NCI-H2196 (cell line): ENCODE measurements at regions not wholly inside any gene's neighbourhood (a gene's known extent, or its start where the extent isn't known, plus 50 kb on each side); places are given as distances from the start of the nearest gene placed in this dataset.
"Not testable (repeated sequence)": the region's sequence is repeated elsewhere in the genome, so short reads cannot be mapped to it uniquely, and the experiment has no call there.

Experiments used
- DNase-seq: peaks from one replicate; lab custom pipeline; 2025; ENCODE audit not compliant: unreplicated experiment; lab: John Stamatoyannopoulos, UW

DNA sequence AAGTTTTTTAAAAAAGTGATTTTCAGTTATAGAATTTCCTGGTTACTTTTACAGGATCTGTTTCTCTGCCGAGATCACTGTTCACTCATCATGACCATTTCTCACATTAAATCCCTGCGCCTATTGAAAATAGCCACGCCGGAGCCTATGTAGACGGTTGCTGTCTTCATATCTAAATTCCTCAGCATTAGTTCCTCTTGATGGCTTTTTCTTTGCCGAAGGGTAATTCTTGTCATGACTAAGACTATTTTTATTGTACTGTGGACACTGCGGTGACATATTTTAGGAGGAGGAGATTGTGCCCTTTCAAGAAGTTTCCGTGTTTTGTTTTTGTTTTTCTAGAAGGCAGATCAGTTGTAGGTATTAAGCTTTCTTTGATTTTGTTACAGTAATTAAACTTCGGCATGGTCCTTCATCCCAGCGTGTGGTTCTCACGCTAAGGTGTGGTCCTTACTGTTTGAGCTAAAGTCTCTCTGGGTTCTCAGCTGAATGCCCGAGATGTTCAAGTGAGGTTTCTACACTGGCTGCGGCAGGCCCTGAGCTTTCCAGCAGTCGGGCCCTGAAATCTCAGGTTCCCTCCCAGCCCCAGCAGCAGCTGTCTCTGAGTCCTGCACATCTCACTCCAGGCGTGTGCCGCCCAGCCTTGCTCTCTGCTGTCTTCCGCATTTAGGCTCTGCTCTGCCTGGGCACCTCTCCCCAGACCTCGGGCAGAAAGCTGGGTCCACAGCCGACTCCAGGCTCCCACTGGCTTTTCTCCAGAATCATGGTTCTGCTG, 1110.5 kb downstream of the TBC1D22A start:
- no peak for DNase-seq

DNA sequence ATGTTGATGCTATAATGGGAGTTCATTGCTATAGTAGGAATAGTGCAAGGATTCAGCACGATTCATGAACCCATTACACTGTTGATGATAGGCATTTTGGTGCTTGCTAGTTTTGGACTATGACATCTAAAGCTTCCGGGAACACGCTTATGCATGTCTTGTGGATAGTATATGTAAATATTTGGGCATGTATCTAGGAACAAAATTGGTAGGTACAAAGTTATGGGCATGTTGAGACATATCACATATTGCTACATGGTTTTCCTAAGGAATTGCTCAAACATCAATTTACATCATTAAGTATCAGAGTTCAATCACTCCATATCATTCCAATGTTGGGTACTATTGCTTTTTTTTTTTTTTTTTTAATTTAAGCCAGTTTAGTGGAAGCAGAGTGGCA, 1103.2 kb downstream of the TBC1D22A start:
- no peak for DNase-seq

DNA sequence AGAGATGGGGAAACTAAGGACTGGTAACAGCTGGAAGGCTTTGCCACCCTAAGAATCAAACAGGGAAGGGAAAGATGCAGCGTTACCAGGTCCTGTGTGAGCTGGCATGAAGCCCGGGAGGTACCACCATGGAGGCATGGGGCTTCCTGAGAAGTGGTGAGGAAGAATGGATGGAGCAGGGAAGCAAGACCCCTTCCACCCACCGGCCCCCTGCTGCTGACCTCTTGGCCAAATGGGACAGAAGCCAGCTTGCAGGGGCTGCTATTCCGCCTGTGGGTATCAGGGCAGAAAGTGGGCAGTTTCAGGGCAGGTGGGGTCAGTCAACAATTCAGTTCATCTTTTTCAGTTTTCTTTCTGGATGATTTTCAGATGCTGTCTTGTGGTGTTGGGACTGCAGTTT, 1099.9 kb downstream of the TBC1D22A start:
- DNase-seq, result no peak

DNA sequence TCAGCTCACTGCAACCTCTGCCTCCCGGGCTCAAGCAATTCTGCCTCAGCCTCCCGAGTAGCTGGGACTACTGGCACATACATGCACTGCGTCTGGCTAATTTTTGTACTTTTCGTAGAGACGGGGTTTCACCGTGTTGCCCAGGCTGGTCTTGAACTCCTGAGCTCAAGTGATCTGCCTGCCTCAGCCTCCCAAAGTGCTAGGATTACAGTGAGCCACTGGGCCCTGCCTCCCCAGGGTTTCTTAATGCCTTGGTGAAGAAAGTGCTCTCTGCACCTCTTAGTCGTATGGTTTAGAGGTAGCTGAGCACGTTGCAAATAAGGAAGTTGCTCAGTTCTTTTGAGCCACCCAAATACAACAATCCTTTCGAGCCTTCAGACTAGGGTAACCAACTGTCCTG, 1098.5 kb downstream of the TBC1D22A start:
- not testable (repeated sequence) for DNase-seq

DNA sequence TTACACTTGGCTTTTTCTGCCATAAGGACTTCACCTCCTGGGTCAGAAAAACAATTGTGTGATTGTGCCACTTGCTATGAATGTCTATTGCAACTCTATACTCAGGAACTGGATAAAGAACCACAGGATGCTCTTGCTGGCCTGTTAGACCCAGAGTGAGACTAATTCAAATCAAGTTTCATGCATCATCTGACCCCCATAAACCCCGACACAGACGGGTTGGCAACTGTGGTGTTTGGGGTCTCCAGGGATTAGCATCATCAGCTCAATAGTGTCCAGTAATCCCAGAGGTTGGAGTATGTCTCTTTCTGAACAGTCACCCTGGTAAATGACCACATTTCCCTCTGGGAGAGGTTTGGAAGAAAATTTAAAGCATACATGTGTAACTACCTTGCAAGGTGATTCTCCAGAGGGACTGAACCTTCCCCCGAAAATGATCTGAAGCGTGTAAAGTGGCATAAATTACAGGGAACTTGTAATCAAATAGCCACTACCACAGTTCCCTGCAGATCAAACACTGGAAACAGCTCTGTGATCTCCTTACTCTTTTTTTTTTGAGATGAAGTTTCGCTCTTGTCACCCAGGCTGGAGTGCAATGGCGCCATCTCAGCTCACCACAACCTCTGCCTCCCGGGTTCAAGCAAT, 1097.6 kb downstream of the TBC1D22A start:
- DNase-seq, result no peak

DNA sequence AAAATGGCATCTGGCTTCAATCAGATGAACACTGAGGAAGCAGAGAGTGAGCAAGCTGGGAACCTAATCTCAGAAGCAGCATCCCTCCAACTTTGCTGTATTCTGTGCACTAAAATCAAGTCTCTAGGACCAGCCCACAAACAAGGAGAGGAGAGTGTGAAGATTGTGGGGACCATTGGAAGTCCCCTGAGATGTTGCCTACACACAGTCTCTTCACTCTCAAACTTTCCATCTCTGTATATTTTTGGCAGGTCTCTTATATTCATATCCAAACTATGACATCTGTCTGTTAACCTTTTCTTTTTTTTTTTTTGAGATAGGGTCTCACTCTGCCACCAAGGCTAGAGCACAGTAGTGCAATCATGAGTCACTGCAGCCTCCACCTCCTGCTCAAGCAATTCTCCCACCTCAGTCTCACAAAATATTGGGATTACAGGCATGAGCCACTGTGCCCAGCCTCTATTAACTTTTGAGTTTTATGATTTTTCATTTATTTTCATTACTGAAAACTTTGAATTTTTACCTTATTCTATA, 1096.4 kb downstream of the TBC1D22A start:
- DNase-seq, result no peak

DNA sequence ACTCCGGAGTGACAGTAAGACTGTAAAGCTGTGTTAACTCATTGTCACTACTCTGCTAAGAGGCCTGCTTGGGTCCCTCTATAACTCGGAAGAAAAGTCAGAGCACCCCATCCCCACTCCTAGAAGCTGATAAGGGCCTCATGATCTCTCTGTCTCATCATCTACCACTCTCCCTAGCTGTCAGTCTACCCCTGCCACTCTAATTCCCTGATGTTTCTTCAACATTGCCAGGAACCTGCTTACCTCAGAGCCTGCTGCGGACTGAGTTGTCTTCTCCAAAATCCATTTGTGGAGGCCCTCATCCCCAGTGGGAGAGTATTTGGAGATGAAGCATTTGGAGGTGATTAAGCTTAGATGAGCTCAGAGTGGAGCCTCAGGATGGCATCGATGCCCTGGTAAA, 1092.2 kb downstream of the TBC1D22A start:
- no peak for DNase-seq

DNA sequence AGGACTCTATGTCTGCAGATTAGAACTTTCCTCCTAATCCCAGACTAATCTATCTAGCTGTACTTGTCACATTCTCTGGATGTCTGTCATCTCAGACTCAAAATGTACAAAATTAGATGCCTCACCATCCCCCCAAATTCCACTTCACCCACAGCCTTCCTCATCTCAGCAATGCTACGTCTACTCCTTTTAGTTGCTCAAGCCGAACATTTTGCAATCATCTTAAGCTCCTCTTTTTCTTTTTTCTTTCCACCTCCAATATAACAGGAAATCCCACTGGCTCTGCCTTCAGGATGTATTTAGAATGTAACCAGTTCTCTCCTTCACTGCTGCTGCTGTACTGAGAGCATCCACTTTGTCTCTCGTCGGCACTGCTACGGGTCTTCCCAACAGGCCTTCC, 1091.8 kb downstream of the TBC1D22A start:
- no peak for DNase-seq

DNA sequence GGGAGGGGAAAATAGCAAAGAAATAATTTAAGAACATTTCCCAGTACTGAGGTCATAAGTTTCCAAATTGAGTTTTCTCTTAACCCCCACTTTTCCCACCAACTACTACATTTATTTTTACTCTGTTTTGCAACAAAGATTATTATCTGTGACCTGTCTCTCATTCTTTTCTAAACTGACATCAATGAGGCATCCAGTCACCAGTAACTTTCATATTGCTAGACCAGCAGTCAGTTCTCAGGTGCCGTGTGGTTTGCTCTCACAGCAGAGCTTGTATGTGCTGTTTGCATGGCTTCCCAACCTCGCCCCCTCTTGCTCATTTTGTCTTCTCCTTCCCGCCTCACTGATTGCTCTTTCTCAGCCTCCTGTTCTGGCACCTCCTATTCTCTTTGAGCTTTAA, 1091.3 kb downstream of the TBC1D22A start:
- DNase-seq, result no peak

DNA sequence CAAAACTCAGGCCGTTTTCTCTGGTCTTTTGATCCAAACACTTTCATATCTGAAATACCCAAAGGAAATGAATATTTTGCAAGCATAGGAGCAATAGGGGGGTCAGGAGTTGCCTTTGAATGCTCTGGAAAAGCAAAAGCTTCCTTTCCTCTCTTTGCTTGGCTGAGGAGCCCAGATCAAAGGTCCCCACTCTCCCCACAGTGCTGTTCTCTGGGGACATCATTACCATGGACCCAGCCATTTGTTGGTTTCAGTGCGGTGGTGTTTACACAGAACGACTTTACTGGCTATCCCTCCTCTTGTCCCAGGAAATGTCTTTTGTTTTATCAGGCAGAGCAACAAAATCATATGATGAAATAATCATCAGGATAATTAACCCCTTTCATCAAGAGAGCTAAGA, 1089.1 kb downstream of the TBC1D22A start:
- DNase-seq, result no peak

DNA sequence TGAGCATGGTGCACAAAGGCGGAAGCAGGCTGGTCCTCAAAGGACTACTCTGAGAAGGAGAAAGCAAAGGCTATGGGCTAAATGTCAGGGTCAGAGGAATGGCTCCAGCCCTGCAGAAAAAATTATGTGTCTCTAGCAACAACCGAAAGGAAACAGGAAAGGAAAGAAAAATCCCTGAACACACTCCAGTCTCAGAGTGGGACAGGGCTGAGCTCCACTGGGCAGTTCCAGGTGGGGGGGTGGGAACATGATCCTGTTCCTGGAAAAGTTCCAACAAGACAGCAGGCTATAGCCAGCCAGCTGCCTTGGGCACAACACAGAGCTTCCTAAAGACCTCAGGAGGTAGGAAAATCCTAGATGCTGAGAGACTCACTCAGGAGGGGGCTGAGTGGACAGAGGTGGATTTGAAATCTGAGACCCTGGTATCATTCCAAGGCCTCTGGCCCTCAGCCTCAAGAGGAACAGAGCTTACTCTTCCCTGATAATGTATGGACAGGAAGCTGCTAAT, 1088.2 kb downstream of the TBC1D22A start:
- no peak for DNase-seq

DNA sequence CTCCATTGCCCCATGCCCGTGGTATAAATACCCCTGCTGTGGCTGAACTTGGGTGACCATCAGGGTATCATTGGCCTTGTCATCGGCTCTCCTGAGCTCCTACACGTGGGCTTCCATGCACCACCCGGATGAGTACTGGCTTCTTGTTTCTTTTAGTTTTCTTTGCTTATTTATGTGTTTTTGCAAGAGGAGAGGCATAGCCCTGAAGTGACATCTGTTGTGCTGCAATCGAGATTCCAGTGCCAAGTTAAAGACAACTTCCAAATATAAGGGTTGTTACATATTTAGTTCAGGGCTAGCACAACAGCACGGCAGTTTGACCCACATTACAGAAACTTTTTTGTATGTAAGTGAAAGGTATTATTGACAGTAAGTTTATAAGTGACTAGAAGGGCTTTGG, 1087.1 kb downstream of the TBC1D22A start:
- no peak for DNase-seq

DNA sequence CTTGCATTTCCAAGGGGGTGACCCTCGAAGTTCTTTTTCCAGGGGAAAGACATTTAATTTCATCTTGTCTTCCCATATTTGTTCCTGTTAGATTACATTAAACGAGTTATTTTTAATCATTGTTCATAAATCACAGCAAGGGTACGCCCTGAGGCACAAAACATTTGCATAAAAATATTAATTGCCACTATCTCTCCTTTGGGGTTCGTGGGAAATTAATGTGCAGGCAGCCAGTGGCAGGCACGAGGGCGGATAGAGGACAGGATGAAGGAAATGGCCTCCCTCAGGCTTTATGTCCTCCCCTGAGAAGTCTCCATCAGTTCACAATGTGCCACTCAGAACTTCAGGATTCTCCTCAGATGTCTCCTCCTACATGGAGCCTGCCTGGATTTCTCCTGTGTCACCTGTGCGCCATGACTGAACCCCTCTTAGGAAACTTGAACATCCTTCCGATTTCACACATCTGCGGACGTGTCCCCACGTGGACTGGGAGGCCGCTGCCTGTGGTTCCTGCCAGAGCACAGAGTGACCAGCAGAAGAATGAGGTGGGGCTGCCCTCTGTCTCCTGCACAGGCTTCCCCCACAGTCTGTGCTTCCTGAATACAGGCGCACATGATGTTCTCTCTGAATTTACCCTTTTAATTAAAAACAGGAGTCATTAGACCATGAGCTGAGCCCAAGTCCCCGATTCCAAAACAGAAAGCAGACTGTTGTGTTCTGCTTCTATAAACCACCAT, 1085.9 kb downstream of the TBC1D22A start:
- DNase-seq, result no peak

DNA sequence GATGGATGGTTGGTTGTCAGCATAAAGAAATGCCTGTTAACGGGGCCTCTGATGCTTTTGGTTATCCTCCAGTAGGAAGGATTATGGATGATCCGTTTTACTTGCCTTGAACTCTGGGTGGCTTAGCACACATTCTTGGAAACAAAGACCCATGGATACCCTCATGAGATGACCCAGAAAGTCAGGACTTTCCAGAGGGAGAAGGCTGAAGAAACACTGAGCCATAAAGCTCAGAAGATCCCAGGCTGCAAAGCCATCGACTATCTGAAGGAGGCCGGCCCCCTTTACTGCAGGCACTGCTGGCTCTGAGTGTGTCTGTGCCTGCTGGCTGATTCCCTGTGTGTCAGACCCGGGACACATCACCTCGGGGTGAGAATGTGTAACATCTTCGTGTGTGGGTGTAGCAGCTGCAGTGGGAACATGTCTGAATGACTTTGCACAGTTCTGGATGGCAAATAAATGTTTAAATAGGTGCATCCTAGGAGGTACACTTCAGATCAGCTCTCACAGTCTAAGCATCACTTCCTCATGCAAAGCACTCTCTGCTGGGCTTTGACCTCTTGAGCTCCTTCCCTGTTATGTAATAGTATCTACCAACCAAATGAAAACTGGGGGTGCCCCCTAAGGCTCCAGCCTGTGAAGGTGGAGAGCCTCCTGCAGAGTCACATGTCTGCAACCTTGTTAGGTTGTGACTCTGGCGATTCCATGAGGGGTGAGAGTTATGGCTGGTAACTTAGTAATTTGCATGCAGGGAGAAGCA, 1084.9 kb downstream of the TBC1D22A start:
- DNase-seq, result no peak

DNA sequence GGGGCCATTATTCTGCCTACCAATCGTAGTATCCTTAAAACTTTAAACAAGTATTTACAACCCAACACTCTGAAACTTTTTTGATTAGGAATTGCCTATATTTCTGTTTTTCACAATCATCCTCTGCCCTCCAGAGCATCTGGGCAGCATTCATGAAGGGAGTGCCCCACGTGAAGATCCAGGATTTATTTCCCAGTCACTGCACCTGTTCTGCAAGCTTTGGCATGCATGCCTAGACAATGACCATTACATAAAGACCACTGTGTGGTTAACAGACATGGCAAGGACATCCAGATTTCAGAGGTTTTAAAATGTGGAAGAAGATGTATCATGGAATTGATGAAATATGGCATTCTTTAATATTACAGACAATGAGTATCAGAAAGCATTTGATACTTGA, 1083.8 kb downstream of the TBC1D22A start:
- no peak for DNase-seq

DNA sequence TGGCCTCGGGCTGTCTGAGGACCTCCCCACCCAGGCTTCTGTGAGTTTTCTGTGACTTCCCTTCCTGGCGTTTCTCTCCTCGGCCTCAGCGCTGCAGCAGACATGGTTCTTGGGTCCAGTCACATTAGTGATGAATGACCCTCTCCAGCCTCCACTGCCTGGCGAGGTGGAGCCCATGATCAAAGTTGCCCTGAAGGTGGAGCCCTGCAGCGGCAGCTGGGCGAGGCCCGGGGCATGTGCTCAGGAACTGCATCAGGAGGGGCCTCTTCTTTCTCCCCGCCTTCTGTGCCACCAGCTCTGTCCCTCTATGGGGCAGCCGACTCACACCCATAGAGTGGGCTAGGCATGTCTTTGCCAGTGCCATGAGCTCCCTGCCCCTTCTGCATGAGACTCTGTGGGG, 1079.7 kb downstream of the TBC1D22A start:
- DNase-seq, result no peak

DNA sequence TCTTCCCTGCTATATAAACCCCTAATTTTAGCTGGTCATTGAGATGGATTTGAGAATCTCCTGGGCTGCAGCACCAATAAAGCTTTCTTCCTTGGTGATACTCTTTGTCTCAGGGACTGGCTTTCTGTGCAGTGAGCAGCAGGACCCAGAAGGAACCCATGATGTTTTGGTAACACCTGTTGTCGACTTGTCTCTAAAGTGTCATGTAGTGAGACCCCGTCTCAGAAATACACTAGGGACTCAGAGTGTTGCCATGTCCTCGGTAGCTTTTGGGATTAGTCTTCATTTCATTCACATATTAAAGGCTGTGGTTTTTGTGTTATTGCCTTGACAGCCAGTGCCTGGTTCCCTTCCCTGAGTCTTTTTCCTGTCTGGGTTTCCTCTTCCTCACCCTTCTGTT, 1078.7 kb downstream of the TBC1D22A start:
- no peak for DNase-seq

DNA sequence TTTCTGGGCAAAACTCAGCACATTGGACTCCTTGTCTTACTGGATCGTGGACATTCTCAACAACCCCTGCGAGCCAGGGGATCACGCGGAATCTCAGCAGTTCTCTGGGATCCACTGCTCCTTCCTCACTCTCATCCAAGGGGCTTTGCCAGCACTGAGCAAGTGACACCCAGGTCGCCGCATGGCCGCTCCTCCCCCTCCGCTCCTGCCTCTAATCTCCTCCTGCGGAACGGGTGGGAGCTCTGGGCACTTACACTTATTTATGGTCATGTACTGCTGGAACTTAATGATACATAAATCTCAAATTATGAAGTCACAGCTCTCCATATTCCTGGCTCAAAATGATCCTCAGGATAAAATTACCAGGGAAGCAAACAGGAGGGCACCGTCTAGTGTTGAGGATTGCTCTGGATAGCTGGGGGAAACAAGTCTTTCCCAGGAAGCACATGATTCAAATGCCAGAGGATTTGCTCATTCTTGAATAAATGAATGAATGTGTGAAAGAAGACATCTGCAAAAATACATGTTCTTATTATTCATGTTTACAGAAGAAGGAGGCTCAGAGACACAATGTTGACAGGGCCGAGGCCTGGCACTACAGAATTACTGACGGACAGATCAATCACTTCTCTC, 1077.3 kb downstream of the TBC1D22A start:
- DNase-seq, result no peak

DNA sequence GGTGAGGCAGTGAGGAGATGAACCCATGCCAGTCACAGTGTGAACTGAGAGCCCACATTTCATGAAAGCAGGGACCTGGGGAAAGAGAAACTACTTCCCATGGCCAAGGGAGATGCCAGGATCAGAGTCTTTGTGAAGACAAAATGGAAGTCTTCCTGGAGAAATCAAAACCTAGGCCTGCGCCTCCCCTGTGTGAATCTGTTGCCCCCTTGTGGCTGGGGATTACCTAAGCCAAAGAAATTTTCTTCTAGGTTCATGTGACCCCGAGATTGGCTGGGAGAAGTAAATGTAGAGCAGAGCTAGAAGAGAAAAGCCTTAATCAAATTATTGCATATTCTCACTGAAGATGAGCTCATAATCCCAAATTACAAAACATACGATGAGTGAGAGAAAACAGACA, 1075.3 kb downstream of the TBC1D22A start:
- DNase-seq, result no peak

DNA sequence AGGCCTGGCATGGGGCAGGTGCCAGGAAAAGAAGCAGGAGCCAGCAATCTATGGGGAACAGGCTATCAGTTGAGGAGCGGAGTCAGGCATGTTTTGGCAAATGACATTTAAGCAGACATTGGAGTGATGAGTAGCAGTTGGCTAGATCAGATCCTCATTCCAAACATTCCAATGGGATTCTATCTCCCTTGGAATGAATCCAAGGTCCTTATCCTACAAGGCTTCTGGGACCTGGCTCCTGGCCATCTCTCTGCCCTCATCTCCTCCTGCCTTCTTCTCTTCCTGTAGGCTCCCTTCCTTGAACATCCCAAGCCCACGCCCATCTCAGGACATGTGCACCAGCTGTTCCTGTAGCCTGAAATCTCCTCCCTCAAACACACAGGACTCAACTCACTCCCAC, 1074.5 kb downstream of the TBC1D22A start:
- DNase-seq, result no peak

DNA sequence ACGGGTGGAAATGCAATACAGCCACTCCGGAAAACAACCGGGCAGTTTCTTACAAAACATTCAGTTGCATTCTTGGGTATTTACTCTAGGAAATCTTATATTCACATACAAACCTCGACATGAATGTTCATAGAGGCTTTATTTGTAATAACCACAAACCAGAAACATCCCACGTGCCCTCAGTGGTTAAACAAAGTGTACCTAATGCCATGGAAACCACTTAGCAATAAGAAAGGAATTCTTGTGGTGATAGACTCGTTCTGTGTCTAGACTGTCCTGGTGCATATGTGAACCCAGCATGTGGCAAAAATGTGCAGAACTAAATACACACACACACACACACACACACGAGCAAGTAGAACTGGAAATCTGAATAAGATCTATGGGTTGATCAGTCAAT, 1073.3 kb downstream of the TBC1D22A start:
- no peak for DNase-seq
